SK-N-SH (cell line): ENCODE measurements at regions not wholly inside any gene's neighbourhood (a gene's known extent, or its start where the extent isn't known, plus 50 kb on each side); places are given as distances from the start of the nearest gene placed in this dataset.

ENCODE experiments used
- CTCF ChIA-PET: fragments of 300-600, 350-600 bp; formaldehyde crosslinking; extraction: SDS; loops from one replicate; lab custom pipeline; 2021; lab: Yijun Ruan, JAX
- POLR2A ChIA-PET: fragments of 350-600 bp; sonication (Branson Sonifier 250); formaldehyde crosslinking; extraction: SDS; loops from one replicate; lab custom pipeline; 2020; ENCODE audit warnings: antibody characterized with exemption, inconsistent platforms; lab: Yijun Ruan, JAX
- DNase-seq: peaks from one replicate; pipeline ENCODE4 v3.0.0; 2012
- H2AFZ ChIP-seq: fragments of 200-600 bp; sonication (generic); 2 replicates; pipeline ENCODE4 v1.8.1; 2016; ENCODE audit warnings: antibody characterized with exemption, mild to moderate bottlenecking, low read depth
- H3F3A ChIP-seq: fragments of 200-600 bp; sonication (generic); replicated peaks from 2 replicates; pipeline ENCODE3; 2016; ENCODE audit warnings: antibody characterized with exemption, mild to moderate bottlenecking; ENCODE audit not compliant: insufficient read depth
- H3K27ac ChIP-seq, 2 experiments: fragments of 200-500 bp in 1 of 2; fragments of 200-600 bp in 1 of 2; sonication (Bioruptor generic) in 1 of 2; sonication (generic), shearing (Covaris generic) in 1 of 2; 2 replicates each; pipeline versions ENCODE4 v1.5.1 to v1.6.1; 2014 to 2016; ENCODE audit warnings: low read depth in 2 of 2, inconsistent platforms in 1 of 2, low read length in 1 of 2, mild to moderate bottlenecking in 1 of 2, mixed read lengths in 1 of 2
- H3K27me3 ChIP-seq: fragments of 200-600 bp; sonication (generic), shearing (Covaris generic); 2 replicates; pipeline ENCODE4 v1.6.1; 2016; ENCODE audit warnings: mixed run types; ENCODE audit not compliant: insufficient read depth
- H3K36me3 ChIP-seq, 2 experiments: fragments of 200-500 bp in 1 of 2; fragments of 200-600 bp in 1 of 2; sonication (Bioruptor generic) in 1 of 2; sonication (generic) in 1 of 2; replicated peaks in 1 of 2; 2 replicates each; pipeline versions ENCODE3 to v1.5.1; 2014 to 2016; ENCODE audit warnings: low read length in 1 of 2, mild to moderate bottlenecking in 1 of 2; ENCODE audit not compliant: insufficient read depth in 2 of 2, control insufficient read depth in 1 of 2
- H3K4me1 ChIP-seq, 2 experiments: fragments of 200-500 bp in 1 of 2; fragments of 200-600 bp in 1 of 2; sonication (Bioruptor generic) in 1 of 2; sonication (generic), shearing (Covaris generic) in 1 of 2; 2 replicates each; pipeline versions ENCODE4 v1.5.1 to v1.6.1; 2014 to 2016; ENCODE audit warnings: low read depth in 1 of 2, low read length in 1 of 2, mixed run types in 1 of 2; ENCODE audit not compliant: insufficient read depth in 2 of 2, control insufficient read depth in 1 of 2
- H3K4me2 ChIP-seq: fragments of 200-600 bp; sonication (generic), shearing (Covaris generic); 2 replicates; pipeline ENCODE4 v1.6.1; 2017; ENCODE audit warnings: mixed run types
- H3K4me3 ChIP-seq, 2 experiments: fragments of 200-500 bp in 1 of 2; fragments of 200-600 bp in 1 of 2; sonication (Bioruptor generic) in 1 of 2; sonication (generic), shearing (Covaris generic) in 1 of 2; 2 replicates each; pipeline versions ENCODE4 v1.5.1 to v1.8.1; 2014 to 2016; ENCODE audit warnings: low read depth in 2 of 2, inconsistent platforms in 1 of 2, low read length in 1 of 2, mild to moderate bottlenecking in 1 of 2, mixed read lengths in 1 of 2, moderate library complexity in 1 of 2
- H3K79me2 ChIP-seq: fragments of 200-600 bp; sonication (generic); 2 replicates; pipeline ENCODE4 v1.8.1; 2017; ENCODE audit warnings: mild to moderate bottlenecking; ENCODE audit not compliant: insufficient read depth
- H3K9ac ChIP-seq: fragments of 200-600 bp; sonication (generic); 2 replicates; pipeline ENCODE4 v1.6.1; 2017; ENCODE audit warnings: mixed run types
- H3K9me2 ChIP-seq: fragments of 200-600 bp; sonication (generic); 2 replicates; pipeline ENCODE4 v1.6.1; 2017; ENCODE audit warnings: mixed run types
- H3K9me3 ChIP-seq: fragments of 200-600 bp; sonication (generic); 2 replicates; pipeline ENCODE4 v1.6.1; 2017; ENCODE audit warnings: mixed run types, mild to moderate bottlenecking, moderate library complexity
- H4K20me1 ChIP-seq: fragments of 200-600 bp; sonication (generic); 2 replicates; pipeline ENCODE4 v1.6.1; 2017; ENCODE audit warnings: mild to moderate bottlenecking, mixed run types; ENCODE audit not compliant: insufficient read depth
- ELF1 ChIP-seq: IDR thresholded peaks from 2 replicates; pipeline ENCODE4 v1.4.0; 2012
- EZH2phosphoT487 ChIP-seq: fragments of 200-600 bp; sonication (generic); IDR thresholded peaks from 2 replicates; pipeline ENCODE4 v1.6.1; 2017; ENCODE audit warnings: low read depth, mixed run types, mild to moderate bottlenecking, antibody characterized with exemption, moderate library complexity, borderline replicate concordance
- FOSL2 ChIP-seq: IDR thresholded peaks from 2 replicates; pipeline ENCODE4 v1.4.0; 2012; ENCODE audit warnings: low read depth, mild to moderate bottlenecking, moderate library complexity, borderline replicate concordance
- GABPA ChIP-seq: IDR thresholded peaks from 2 replicates; pipeline ENCODE4 v1.4.0; 2012; ENCODE audit warnings: low read depth, mild to moderate bottlenecking
- GATA2 ChIP-seq: sonication (generic); formaldehyde crosslinking; IDR thresholded peaks from 2 replicates; pipeline ENCODE4 v1.5.0; 2020; ENCODE audit warnings: mild to moderate bottlenecking, missing genetic modification reagents
- MAX ChIP-seq: IDR thresholded peaks from 2 replicates; pipeline ENCODE4 v1.4.0; 2012; ENCODE audit warnings: low read depth
- MEF2A ChIP-seq: IDR thresholded peaks from 2 replicates; pipeline ENCODE4 v1.4.0; 2012; ENCODE audit warnings: low read depth, borderline replicate concordance
- MXI1 ChIP-seq: IDR thresholded peaks from 2 replicates; pipeline ENCODE4 v1.6.1; 2012; ENCODE audit warnings: mild to moderate bottlenecking, low read depth, low read length, improper control_type of control experiment
- NFIC ChIP-seq: IDR thresholded peaks from 2 replicates; pipeline ENCODE4 v1.4.0; 2012; ENCODE audit warnings: borderline replicate concordance
- NRF1 ChIP-seq: IDR thresholded peaks from 2 replicates; pipeline ENCODE4 v1.6.1; 2012; ENCODE audit warnings: low read depth, mild to moderate bottlenecking, low read length
- RAD21 ChIP-seq: IDR thresholded peaks from 2 replicates; pipeline ENCODE4 v1.6.1; 2012; ENCODE audit warnings: mild to moderate bottlenecking, low read length
- RFX5 ChIP-seq: IDR thresholded peaks from 2 replicates; pipeline ENCODE4 v1.6.1; 2012; ENCODE audit warnings: mild to moderate bottlenecking, improper control_type of control experiment, low read length
- SIN3A ChIP-seq: IDR thresholded peaks from 2 replicates; pipeline ENCODE4 v1.6.1; 2012; ENCODE audit warnings: low read depth, mild to moderate bottlenecking, low read length, moderate library complexity, borderline replicate concordance
- TCF12 ChIP-seq: IDR thresholded peaks from 2 replicates; pipeline ENCODE4 v1.4.0; 2012
- TEAD4 ChIP-seq: IDR thresholded peaks from 2 replicates; pipeline ENCODE4 v1.4.0; 2012; ENCODE audit warnings: mild to moderate bottlenecking, borderline replicate concordance; ENCODE audit not compliant: insufficient read depth
- YY1 ChIP-seq: IDR thresholded peaks from 2 replicates; pipeline ENCODE4 v1.4.0; 2012; ENCODE audit warnings: low read depth, mild to moderate bottlenecking
- ZBTB33 ChIP-seq: IDR thresholded peaks from 2 replicates; pipeline ENCODE4 v1.4.0; 2012; ENCODE audit warnings: low read depth, borderline replicate concordance
- WGBS: methylation state at CpG from one replicate; pipeline ENCODE4 v1.1.6; 2017; ENCODE audit warnings: low lambda C conversion rate; 5-methylcytosine and 5-hydroxymethylcytosine counted together
- TF ChIP-seq, protein P1 (sequence below): fragments of 200-600 bp; sonication (generic); IDR thresholded peaks from 2 replicates; pipeline ENCODE4 v1.6.1; 2017; ENCODE audit warnings: antibody characterized with exemption, mild to moderate bottlenecking, moderate library complexity
- TF ChIP-seq, protein P2 (sequence below): fragments of 150-350 bp; IDR thresholded peaks from 2 replicates; pipeline ENCODE4 v1.6.1; 2016; ENCODE audit warnings: mild to moderate bottlenecking, low read depth, low read length
- TF ChIP-seq, protein P3 (sequence below): IDR thresholded peaks from 2 replicates; pipeline ENCODE4 v1.4.0; 2012; ENCODE audit warnings: low read depth, borderline replicate concordance

DNA sequence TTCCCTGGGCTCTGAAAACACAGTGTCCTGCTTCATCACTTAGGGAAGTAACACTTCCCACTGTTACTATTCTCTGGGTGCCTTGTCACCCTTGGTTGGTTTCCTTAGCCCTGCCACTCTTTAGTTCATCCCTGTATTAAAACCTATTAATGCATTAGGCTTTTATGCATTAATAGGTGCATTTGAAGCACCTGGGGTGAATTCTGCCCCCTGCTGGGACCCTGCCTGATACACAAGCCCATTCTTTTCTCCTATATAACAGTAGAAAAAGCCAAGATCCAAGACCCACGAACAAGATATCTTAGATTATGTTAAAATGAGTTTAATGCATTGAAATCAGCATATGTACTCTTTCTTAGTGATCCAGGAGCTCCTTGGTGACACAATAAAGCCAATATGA, 235.7 kb downstream of the PMP22 start:
- Histone ChIP-seq H3K9ac (no peak overlapping the region), H3K27ac (no peak overlapping the region), H3K4me1 (no peaks in the 10 kb centered on the region), H3F3A (no peaks in the 10 kb centered on the region), H3K9me2 (no peaks in the 10 kb centered on the region), H4K20me1 (no peaks in the 10 kb centered on the region), H3K79me2 (no peaks in the 10 kb centered on the region), H3K4me3 (no peak overlapping the region), H3K27me3 (no peaks in the 10 kb centered on the region; the same call in 1 of the 2 replicates), H3K9me3 (no peaks in the 10 kb centered on the region), H3K4me2 (no peak overlapping the region), H2AFZ (no peak overlapping the region), H3K36me3 (no peaks in the 10 kb centered on the region)
- no peak for TF ChIP-seq GATA2 (CRISPR knock-in tag)
- TF ChIP-seq, protein P1, sequence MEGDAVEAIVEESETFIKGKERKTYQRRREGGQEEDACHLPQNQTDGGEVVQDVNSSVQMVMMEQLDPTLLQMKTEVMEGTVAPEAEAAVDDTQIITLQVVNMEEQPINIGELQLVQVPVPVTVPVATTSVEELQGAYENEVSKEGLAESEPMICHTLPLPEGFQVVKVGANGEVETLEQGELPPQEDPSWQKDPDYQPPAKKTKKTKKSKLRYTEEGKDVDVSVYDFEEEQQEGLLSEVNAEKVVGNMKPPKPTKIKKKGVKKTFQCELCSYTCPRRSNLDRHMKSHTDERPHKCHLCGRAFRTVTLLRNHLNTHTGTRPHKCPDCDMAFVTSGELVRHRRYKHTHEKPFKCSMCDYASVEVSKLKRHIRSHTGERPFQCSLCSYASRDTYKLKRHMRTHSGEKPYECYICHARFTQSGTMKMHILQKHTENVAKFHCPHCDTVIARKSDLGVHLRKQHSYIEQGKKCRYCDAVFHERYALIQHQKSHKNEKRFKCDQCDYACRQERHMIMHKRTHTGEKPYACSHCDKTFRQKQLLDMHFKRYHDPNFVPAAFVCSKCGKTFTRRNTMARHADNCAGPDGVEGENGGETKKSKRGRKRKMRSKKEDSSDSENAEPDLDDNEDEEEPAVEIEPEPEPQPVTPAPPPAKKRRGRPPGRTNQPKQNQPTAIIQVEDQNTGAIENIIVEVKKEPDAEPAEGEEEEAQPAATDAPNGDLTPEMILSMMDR: peak; percentile 13; the same call in 1 of the 2 replicates
- no peak for DNase-seq
- 0% methylated on average over 1 of the region's 1 CpG for WGBS
- ChIA-PET POLR2A (no interaction called here), CTCF (no interaction called here)

GRCh38 chr17:15027853-15028252, 237.3 kb downstream of the PMP22 start:
- no peak overlapping the region for H3K27ac ChIP-seq
- no peak overlapping the region for H3K9ac ChIP-seq
- H3K4me3 ChIP-seq: no peak overlapping the region
- no peaks in the 10 kb centered on the region for H3K79me2 ChIP-seq
- no peak overlapping the region for H3K4me2 ChIP-seq
- ChIA-PET CTCF (no interaction called here), POLR2A (no interaction called here)
- no peaks in the 10 kb centered on the region for H3F3A ChIP-seq
- 34% methylated on average over 1 of the region's 1 CpG for WGBS
- no peaks in the 10 kb centered on the region for H3K9me2 ChIP-seq
- no peak overlapping the region for H2AFZ ChIP-seq
- no peak for TF ChIP-seq EZH2phosphoT487
- TF ChIP-seq FOSL2: no peak
- TF ChIP-seq NFIC: no peak
- TF ChIP-seq SIN3A: no peak
- TF ChIP-seq, protein P2, sequence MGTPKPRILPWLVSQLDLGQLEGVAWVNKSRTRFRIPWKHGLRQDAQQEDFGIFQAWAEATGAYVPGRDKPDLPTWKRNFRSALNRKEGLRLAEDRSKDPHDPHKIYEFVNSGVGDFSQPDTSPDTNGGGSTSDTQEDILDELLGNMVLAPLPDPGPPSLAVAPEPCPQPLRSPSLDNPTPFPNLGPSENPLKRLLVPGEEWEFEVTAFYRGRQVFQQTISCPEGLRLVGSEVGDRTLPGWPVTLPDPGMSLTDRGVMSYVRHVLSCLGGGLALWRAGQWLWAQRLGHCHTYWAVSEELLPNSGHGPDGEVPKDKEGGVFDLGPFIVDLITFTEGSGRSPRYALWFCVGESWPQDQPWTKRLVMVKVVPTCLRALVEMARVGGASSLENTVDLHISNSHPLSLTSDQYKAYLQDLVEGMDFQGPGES: no peak
- no peak for TF ChIP-seq ELF1
- no peak for TF ChIP-seq RAD21
- TF ChIP-seq, protein P3, sequence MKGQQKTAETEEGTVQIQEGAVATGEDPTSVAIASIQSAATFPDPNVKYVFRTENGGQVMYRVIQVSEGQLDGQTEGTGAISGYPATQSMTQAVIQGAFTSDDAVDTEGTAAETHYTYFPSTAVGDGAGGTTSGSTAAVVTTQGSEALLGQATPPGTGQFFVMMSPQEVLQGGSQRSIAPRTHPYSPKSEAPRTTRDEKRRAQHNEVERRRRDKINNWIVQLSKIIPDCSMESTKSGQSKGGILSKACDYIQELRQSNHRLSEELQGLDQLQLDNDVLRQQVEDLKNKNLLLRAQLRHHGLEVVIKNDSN: no peak
- no peak for TF ChIP-seq GABPA
- TF ChIP-seq MAX: no peak
- TF ChIP-seq YY1: no peak
- TF ChIP-seq, protein P1: no peak
- TF ChIP-seq TCF12: no peak
- no peak for TF ChIP-seq ZBTB33
- TF ChIP-seq RFX5: no peak
- TF ChIP-seq TEAD4: no peak
- no peak for TF ChIP-seq MXI1
- no peak for TF ChIP-seq NRF1
- no peak for TF ChIP-seq MEF2A
- no peaks in the 10 kb centered on the region for H3K9me3 ChIP-seq
- no peaks in the 10 kb centered on the region for H4K20me1 ChIP-seq
- H3K27me3 ChIP-seq: no peaks in the 10 kb centered on the region; the same call in 1 of the 2 replicates
- no peak for DNase-seq
- H3K4me1 ChIP-seq: no peaks in the 10 kb centered on the region
- no peaks in the 10 kb centered on the region for H3K36me3 ChIP-seq
